ENCODE measurements at regions not wholly inside any gene's neighbourhood (a gene's known extent, or its start where the extent isn't known, plus 50 kb on each side); places are given as distances from the start of the nearest gene placed in this dataset.
"Not testable (repeated sequence)": the region's sequence is repeated elsewhere in the genome, so short reads cannot be mapped to it uniquely, and the experiment has no call there.

DNA sequence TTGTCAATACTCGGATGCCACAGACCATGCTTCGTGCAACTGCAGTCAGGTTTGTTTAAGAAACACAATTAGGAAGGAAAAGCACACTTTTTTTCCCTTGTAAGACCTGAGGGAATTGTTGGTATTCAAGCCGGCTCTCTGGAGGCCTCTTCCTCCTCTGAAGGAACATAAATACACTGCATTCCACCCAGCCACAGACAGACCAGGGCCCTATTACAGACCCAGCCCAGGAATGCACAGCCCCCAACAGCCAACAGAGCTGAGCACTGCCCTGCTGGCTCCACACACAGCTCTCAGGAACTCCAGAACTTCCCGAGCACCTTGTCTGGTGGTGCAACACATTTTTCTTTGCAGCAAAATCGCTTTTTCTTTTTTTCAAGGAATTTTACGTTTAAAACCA is 488.7 kb upstream of the PROK2 start:
- DNase-seq = peak; percentile 67

DNA sequence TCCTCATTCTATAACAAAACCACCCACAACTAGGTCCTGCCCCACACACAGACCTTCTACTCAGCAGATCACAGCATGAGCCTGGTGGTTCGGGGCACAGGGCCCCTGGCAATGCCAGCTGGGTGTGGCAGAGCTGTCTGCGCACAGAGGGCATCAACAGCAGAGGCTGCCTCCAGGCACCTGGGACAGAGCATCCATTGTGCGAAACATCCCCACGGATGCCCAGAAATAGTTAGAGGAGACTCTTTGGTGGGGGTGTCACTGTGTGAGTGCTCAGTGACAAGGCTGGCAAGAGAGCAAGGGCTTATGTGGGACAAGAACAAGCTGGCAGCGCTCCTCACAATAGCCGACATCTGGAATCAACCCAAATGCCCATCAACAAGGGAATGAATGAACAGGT is 487.4 kb upstream of the PROK2 start:
- Histone ChIP-seq H3K36me3 (replicated peaks; ENCODE audit: control insufficient read depth, insufficient read depth, low read length) (no peaks in the 10 kb centered on the region), H3K4me3 (ENCODE audit: insufficient read depth, low read depth, low read length) (no peak overlapping the region), H3K27me3 (ENCODE audit: control insufficient read depth, insufficient read depth, low read length) (no peaks in the 10 kb centered on the region)
- no peak for DNase-seq

More for the DNA sequence above, 488.7 kb upstream of the PROK2 start:
- H3K36me3 ChIP-seq (replicated peaks; ENCODE audit: control insufficient read depth, insufficient read depth, low read length) = no peaks in the 10 kb centered on the region
- H3K27me3 ChIP-seq (ENCODE audit: control insufficient read depth, insufficient read depth, low read length) = no peaks in the 10 kb centered on the region
- H3K4me3 ChIP-seq (ENCODE audit: insufficient read depth, low read depth, low read length) = no peak overlapping the region

DNA sequence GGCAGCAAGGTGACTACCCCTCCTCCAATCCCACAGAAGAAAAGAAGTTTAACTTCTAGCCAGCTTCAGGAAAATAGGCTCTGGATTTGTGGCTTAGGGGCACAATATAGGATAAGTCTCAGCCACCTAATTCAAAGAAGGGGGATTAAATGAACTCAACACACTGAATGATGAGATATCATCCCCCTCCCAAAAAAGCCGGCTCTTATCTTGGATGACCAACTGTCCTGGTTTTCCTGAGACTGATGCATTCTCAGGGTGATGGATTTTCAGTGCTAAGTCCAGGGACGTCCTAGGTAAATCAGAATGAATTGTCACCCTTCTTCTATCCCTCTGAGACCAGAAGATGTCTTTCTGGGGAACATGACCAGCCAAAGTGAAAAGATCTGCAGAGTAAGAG is 487.0 kb upstream of the PROK2 start:
- no peaks in the 10 kb centered on the region for H3K36me3 ChIP-seq (replicated peaks; ENCODE audit: control insufficient read depth, insufficient read depth, low read length)
- no peak overlapping the region for H3K4me3 ChIP-seq (ENCODE audit: insufficient read depth, low read depth, low read length)
- no peak for DNase-seq
- H3K27me3 ChIP-seq (ENCODE audit: control insufficient read depth, insufficient read depth, low read length) = no peaks in the 10 kb centered on the region

DNA sequence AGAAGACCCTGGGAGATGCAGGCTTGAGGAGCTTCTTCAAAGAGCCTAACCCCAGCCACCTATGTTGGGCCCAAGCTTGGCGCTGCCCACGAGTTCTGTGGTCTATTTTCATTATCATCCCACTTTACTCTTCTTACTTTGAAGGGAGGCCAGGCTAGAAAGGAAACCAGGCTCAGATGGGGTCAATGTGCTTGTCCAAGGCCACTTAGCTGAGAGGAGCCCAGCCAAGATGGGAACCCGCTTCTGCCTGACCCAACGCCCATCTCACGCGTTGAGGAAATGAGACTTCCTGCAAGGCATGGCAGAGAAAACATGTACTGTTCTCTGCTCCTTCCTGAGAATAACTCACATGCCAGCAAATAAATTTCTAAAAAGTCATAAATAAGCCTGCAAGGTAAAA is 486.3 kb upstream of the PROK2 start:
- Histone ChIP-seq H3K27me3 (ENCODE audit: control insufficient read depth, insufficient read depth, low read length) (no peaks in the 10 kb centered on the region), H3K4me3 (ENCODE audit: insufficient read depth, low read depth, low read length) (no peak overlapping the region), H3K36me3 (replicated peaks; ENCODE audit: control insufficient read depth, insufficient read depth, low read length) (no peaks in the 10 kb centered on the region)
- DNase-seq = no peak

DNA sequence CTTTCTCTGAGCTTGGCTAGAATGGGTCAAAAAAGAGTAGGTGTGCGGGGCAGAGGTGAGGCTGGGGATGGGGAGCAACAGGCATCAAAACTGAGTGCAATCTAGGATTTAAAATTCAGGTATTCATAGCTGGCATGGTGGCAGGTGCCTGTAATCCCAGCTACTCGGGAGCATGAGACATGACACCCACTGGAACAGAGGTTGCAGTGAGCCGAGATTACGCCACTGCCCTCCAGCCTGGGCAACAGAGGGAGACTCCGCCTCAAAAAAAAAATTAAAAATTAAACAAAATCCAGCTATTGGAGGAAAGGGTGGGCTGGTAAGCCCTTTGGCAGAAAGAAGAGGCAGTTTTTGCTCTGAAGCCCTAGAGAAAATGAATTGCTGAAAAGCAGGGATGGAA is 485.8 kb upstream of the PROK2 start:
- H3K4me3 ChIP-seq (ENCODE audit: insufficient read depth, low read depth, low read length) = no peak overlapping the region

DNA sequence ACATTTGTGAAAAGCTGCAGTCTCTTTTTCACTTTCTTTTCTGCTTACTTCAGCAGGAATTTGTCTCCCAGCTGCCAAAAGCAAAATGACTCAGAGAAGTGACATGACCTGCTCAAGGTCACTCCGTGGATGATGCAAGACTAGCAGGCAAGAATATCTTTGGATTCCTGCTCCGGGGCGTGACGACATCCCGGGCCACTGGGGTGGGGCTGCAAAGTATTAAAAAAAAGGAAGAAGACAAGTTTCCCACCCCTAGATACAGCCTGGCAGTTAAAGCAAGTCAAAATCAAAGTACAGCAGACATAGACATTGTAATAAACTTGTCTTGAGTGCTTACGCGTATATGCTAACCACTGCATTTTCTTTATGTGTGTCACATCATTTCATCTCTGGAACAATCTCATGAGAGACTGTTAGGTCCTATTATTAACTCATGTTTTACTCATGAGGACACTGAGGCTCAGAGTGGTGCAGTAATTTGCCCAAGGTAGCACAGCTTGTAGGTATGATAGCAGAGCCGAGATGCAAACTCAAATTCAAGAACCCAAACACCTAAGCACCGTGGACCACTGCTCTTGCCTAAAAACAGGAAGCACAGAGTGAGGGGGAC is 485.2 kb upstream of the PROK2 start:
- Histone ChIP-seq H3K27me3 (ENCODE audit: control insufficient read depth, insufficient read depth, low read length) (no peaks in the 10 kb centered on the region), H3K4me3 (ENCODE audit: insufficient read depth, low read depth, low read length) (no peak overlapping the region), H3K36me3 (replicated peaks; ENCODE audit: control insufficient read depth, insufficient read depth, low read length) (no peaks in the 10 kb centered on the region)
- DNase-seq = no peak

More for the DNA sequence above, 485.8 kb upstream of the PROK2 start:
- no peaks in the 10 kb centered on the region for H3K36me3 ChIP-seq (replicated peaks; ENCODE audit: control insufficient read depth, insufficient read depth, low read length)
- DNase-seq = no peak
- no peaks in the 10 kb centered on the region for H3K27me3 ChIP-seq (ENCODE audit: control insufficient read depth, insufficient read depth, low read length)

DNA sequence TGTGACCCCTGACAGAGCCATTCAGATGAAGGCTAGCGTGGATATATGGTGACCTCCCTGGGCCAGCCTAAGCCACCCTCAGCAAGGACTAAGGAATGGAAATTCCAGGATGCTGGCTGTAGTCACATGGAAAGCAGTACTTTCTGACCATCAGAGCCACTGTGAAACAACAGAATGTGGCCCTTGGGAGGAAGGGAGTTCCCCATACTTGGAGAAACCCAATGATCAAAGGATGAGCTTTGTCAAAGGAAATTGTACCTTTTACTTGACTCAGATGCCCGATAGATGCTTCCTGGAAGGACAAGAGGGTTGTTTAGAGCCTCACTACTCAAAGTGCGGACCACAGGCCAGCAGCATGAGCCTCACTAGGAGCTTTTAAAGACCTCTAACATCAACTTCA is 484.5 kb upstream of the PROK2 start:
- no peaks in the 10 kb centered on the region for H3K27me3 ChIP-seq (ENCODE audit: control insufficient read depth, insufficient read depth, low read length)
- H3K4me3 ChIP-seq (ENCODE audit: insufficient read depth, low read depth, low read length) = no peak overlapping the region
- DNase-seq = no peak
- H3K36me3 ChIP-seq (replicated peaks; ENCODE audit: control insufficient read depth, insufficient read depth, low read length) = no peaks in the 10 kb centered on the region

DNA sequence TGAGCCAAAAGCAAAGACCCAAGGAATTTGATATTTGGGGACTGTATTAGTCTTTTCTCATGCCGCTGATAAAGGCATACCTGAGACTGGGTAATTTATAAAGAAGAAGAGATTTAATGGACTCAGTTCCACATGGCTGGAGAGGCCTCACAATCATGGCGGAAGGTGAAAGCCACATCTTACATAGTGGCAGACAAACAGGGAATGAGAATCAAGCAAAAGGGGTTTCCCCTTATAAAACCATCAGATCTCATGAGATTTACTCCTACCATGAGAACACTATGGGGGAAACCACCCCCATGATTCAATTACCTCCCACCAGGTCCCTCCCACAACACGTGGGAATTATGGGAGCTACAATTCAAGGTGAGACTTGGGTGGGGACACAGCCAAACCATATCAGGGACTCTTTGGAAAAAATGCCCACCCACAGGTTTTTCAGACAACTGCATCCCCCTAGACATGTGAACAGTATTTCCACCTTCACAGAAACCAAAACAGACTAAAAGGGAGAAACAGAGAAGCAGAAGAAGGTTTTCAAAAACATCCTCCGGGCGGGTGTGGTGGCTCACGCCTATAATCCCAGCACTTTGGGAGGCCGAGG is 482.1 kb upstream of the PROK2 start:
- not testable (repeated sequence) for H3K36me3 ChIP-seq (replicated peaks; ENCODE audit: control insufficient read depth, insufficient read depth, low read length); H3K27me3 ChIP-seq (ENCODE audit: control insufficient read depth, insufficient read depth, low read length); DNase-seq; H3K4me3 ChIP-seq (ENCODE audit: insufficient read depth, low read depth, low read length)

DNA sequence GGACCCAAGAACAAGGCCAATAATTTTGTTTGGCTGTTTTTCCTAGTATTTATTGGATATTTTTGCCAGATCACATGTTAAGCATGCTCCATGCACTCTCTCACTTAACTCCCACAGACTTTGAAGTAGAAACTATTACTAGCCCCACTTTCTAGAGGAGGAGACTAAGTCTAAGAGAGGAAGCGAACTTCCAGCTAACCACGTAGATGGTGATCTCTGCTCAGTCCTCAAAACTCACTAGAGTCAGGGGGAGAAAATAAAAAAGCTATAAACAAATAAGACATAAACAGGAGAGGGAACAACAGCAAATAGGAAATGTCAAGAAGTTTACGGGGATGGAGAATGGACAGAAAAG is 481.0 kb upstream of the PROK2 start:
- Histone ChIP-seq H3K36me3 (replicated peaks; ENCODE audit: control insufficient read depth, insufficient read depth, low read length) (no peaks in the 10 kb centered on the region), H3K4me3 (ENCODE audit: insufficient read depth, low read depth, low read length) (no peak overlapping the region), H3K27me3 (ENCODE audit: control insufficient read depth, insufficient read depth, low read length) (no peaks in the 10 kb centered on the region)
- no peak for DNase-seq

DNA sequence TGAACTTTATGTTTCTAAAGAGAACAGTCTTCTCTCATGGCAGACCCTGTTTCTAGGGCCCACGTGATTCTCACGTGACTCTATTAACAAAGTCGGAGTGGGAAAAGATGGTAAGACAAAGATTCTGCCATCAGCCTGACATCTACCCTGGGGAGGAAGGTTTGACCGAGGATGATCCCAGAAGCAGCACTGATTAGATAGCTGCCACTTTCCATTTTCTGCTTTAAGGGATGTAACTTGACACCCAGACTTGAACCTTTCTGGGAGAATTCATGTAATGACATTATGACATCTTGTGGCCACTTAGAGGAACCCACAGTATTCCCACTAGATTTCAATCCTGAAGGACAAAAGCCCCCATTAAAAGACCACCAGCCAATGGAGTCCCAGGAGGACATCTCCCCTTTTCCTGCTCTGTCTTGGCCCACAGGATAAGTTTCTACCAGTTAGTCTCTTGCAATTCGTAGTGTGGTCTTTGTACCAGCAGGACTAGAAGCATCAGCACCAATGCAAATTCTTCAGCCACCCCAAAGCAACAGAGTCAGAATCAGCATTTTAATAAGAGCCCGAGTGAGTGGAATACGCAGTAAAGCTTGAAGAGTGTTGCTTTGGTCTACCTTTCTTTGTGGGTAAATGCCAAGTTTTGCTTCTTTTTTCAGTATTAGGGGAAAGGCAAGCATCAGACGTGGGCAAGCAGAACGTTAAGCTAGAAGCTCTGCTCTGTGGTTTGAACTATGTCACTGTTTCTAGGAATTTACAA is 480.5 kb upstream of the PROK2 start:
- DNase-seq = peak; percentile 58
- no peak overlapping the region for H3K4me3 ChIP-seq (ENCODE audit: insufficient read depth, low read depth, low read length)
- no peaks in the 10 kb centered on the region for H3K27me3 ChIP-seq (ENCODE audit: control insufficient read depth, insufficient read depth, low read length)
- H3K36me3 ChIP-seq (replicated peaks; ENCODE audit: control insufficient read depth, insufficient read depth, low read length) = no peaks in the 10 kb centered on the region

DNA sequence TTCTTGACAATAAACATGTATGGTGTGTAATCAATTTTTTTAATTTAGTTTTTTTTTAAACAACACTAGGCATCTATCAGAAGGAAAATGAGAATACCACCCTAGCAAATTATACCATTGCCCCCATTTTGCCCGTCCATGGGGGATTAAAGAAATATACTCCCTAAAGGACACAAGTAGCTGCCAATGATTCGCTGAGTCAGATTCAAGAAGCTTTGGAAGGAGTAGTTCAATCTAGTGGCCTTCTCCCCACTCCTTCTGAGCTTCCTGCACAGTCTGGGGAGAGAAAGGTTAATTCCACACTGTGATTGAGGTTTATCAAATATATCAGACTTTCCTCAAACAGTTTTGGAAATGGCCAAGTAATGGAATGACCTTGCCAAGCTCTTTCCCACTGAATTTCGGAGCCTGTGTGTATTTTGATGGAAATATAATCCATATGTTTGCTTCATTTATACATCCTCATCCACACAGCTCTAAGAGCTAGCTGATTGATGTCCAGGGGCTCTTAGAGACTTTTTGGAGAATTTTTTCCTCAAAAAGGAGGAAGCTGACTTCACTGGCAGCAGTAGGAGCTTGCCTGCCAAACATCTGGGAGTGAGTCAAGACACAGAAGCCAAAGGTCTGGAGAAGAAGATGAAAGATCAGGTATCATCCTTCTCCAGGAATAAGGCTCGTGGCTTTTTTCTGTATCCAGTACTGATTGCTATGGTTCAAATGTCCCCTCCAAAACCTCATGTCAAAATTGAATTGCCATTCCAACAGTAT is 478.5 kb upstream of the PROK2 start:
- no peak for DNase-seq
- Histone ChIP-seq H3K36me3 (replicated peaks; ENCODE audit: control insufficient read depth, insufficient read depth, low read length) (no peaks in the 10 kb centered on the region), H3K27me3 (ENCODE audit: control insufficient read depth, insufficient read depth, low read length) (no peaks in the 10 kb centered on the region), H3K4me3 (ENCODE audit: insufficient read depth, low read depth, low read length) (no peak overlapping the region)

DNA sequence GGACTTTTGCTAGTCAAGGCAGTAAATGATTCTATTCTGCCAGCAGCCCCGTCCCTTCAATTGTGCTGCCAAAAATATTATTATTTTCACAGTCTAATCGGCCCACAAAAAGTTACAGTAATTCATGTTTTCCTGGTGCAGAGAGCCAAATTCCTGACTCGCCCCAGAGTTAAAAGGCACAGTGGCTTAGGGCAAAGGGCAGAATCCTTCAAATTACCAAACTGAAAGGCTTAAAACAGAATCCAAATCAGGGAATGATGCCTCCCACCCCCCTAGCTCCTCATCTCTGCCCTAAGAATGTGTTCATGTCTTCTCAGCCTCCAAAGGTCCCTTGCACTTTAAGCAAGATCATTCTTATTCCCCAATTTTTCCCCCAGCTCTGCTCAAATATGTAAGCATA is 477.8 kb upstream of the PROK2 start:
- Histone ChIP-seq H3K4me3 (ENCODE audit: insufficient read depth, low read depth, low read length) (no peak overlapping the region), H3K27me3 (ENCODE audit: control insufficient read depth, insufficient read depth, low read length) (no peaks in the 10 kb centered on the region), H3K36me3 (replicated peaks; ENCODE audit: control insufficient read depth, insufficient read depth, low read length) (no peaks in the 10 kb centered on the region)
- DNase-seq = no peak

DNA sequence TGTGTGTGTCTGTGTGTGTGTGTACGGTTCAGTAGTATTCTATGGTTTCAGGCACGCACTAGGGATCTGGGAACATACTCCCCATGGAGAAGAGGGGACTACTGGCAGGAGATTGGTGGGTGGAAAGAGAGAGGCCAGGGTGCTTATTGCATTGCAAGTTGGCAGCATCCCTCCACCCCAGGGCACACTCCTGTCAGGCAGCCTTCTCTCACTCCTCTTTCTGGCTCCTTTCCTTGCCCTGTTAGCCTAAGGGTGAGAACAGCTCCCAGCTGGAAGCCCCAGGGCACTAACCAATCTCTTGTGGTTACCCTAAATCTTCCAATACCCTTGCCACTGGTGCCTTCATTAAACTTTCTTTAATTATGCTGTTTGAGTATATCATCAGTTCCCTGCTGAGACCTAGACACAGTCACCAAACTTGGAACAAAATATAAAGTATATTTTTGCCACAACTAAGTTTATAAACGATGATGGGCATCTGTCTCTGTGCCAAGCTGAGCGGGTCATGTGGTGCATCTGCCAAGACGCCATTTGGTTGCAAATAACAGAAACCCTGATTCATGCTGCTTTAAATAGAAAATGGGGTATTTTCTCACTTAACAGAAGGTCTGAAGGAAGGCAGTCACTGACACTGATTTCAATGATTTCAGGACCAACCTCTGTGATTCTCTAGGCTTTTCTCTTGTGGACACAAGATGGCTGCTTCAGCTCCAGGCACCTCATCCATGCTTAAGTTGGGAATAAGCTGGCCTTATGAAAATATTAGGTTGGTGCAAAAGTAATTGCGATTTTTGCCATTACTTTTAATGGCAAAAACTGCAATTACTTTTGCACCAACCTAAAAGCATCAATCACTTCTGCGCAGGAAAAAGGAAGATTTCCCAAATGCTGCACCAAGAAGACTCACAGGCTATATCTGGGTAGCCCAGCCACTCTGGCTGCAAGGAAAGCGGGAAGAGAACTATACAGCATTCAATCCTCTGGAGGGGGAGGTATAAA is 476.9 kb upstream of the PROK2 start:
- DNase-seq = no peak
- Histone ChIP-seq H3K4me3 (ENCODE audit: insufficient read depth, low read depth, low read length) (no peak overlapping the region), H3K36me3 (replicated peaks; ENCODE audit: control insufficient read depth, insufficient read depth, low read length) (no peaks in the 10 kb centered on the region), H3K27me3 (ENCODE audit: control insufficient read depth, insufficient read depth, low read length) (no peaks in the 10 kb centered on the region)

DNA sequence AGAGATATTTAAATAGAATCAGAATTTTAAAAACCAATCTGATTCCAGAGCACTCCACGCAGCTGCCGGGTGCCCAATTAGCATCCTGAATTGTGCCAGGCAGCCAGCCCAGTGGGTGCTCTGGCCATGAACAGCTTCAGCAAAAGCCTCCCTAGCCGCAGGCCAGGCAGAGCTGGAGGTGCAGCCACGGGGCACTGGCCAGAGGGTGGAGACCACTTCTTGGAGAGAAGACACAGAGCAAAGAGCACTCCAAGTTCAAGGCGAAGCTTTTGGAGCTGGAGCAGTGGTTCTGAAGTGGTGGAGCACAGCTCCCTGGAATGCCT is 475.6 kb upstream of the PROK2 start:
- Histone ChIP-seq H3K36me3 (replicated peaks; ENCODE audit: control insufficient read depth, insufficient read depth, low read length) (no peaks in the 10 kb centered on the region), H3K4me3 (ENCODE audit: insufficient read depth, low read depth, low read length) (no peak overlapping the region), H3K27me3 (ENCODE audit: control insufficient read depth, insufficient read depth, low read length) (no peaks in the 10 kb centered on the region)
- no peak for DNase-seq

Measured in H7 (cell line).